ENCODE measurements at regions not wholly inside any gene's neighbourhood (a gene's known extent, or its start where the extent isn't known, plus 50 kb on each side); places are given as distances from the start of the nearest gene placed in this dataset.
"Not testable (repeated sequence)": the region's sequence is repeated elsewhere in the genome, so short reads cannot be mapped to it uniquely, and the experiment has no call there.

DNA sequence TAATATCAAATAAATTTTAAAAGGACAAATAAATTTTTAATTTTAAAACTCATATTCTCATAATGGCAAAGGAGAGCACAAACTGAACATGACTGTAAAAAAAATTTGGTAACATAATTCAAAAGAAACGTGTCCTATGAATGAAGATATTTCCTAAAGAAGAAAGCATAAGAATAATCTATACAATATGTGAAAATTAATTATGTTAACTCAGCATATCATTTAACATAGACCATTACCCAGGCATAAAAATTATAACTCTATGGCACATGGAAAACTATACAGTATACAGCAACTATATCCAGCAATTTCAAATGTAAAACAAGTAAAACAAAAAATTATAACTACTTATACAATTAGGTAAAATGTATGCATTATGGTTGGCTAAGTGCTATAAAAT is 288.1 kb downstream of the SUCLG1 start:
- H3K27ac Mint-ChIP-seq = no peak overlapping the region
- TF ChIP-seq, protein P1, sequence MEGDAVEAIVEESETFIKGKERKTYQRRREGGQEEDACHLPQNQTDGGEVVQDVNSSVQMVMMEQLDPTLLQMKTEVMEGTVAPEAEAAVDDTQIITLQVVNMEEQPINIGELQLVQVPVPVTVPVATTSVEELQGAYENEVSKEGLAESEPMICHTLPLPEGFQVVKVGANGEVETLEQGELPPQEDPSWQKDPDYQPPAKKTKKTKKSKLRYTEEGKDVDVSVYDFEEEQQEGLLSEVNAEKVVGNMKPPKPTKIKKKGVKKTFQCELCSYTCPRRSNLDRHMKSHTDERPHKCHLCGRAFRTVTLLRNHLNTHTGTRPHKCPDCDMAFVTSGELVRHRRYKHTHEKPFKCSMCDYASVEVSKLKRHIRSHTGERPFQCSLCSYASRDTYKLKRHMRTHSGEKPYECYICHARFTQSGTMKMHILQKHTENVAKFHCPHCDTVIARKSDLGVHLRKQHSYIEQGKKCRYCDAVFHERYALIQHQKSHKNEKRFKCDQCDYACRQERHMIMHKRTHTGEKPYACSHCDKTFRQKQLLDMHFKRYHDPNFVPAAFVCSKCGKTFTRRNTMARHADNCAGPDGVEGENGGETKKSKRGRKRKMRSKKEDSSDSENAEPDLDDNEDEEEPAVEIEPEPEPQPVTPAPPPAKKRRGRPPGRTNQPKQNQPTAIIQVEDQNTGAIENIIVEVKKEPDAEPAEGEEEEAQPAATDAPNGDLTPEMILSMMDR (conservative IDR thresholded peaks at IDR 0.05) = no peak
- no peak overlapping the region for H3K4me3 Mint-ChIP-seq
- peaks cover 14% of the 10 kb centered on the region for H3K9me3 Mint-ChIP-seq
- peaks cover 3% of the 10 kb centered on the region for H3K27me3 Mint-ChIP-seq
- no peaks in the 10 kb centered on the region for H3K36me3 Mint-ChIP-seq
- no peak for DNase-seq (ENCODE audit: extremely low spot score, unreplicated experiment)
- H3K4me1 Mint-ChIP-seq (ENCODE audit: unreplicated experiment) = no peaks in the 10 kb centered on the region

DNA sequence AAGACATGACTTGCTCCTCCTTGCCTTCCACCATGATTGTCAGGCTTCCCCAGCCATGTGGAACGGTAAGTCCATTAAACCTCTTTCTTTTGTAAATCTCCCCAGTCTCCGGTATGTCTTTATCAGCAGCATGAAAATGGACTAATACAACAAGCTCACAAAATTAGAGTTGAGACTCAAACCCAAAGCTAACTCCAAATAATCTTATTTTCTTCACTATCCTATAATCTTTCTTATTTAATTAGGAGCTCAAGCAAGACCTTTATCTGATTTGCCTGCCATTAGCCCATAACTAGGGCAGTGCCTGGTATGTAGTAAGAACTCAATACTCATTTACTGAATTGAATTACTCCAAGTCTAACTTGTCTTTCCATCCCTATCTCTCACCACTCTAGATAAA is 289.2 kb downstream of the SUCLG1 start:
- peaks cover 14% of the 10 kb centered on the region for H3K9me3 Mint-ChIP-seq
- H3K4me3 Mint-ChIP-seq = no peak overlapping the region
- TF ChIP-seq, protein P1 (conservative IDR thresholded peaks at IDR 0.05) = no peak
- no peak overlapping the region for H3K27ac Mint-ChIP-seq
- DNase-seq (ENCODE audit: extremely low spot score, unreplicated experiment) = no peak
- H3K4me1 Mint-ChIP-seq (ENCODE audit: unreplicated experiment) = no peaks in the 10 kb centered on the region
- H3K36me3 Mint-ChIP-seq = no peaks in the 10 kb centered on the region
- peaks cover 3% of the 10 kb centered on the region for H3K27me3 Mint-ChIP-seq

DNA sequence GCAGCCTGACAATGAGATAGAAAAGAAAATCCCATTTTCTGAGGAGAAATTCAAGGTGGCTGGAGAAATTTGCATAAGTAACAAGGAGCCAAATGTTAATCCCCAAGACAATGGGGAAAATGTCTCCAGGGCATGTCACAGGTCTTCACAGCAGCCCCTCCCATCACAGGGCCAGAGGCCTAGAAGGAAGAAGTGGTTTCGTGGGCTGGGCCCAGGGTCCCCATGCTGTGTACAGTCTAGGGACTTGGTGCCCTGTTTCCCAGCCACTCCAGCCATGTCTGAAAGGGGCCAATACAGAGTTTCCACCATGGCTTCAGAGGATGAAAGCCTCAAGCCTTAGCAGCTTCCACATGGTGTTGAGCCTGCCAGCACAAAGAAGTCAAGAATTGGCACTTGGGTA is 290.5 kb downstream of the SUCLG1 start:
- not testable (repeated sequence) for H3K36me3 Mint-ChIP-seq; H3K27me3 Mint-ChIP-seq; H3K27ac Mint-ChIP-seq; H3K4me3 Mint-ChIP-seq; H3K4me1 Mint-ChIP-seq (ENCODE audit: unreplicated experiment); DNase-seq (ENCODE audit: extremely low spot score, unreplicated experiment)
- H3K9me3 Mint-ChIP-seq = peaks cover 14% of the 10 kb centered on the region

DNA sequence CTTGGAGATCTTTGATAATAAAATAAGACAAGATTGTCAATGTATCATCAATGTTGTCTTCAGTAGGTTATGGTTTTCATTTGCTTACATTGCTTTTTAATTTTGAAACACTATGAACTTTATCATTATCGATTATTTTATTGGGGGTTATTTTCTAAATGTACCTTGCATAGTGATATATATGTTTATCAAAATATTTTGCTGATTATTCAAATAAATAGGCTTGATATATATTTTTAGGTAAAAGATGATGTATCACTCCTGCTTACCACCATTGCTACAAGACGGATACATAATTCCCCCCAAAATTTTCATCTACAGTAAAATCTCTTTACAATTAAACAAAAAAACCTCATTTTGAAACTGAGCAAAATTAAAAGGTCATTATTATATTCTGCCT is 293.8 kb downstream of the SUCLG1 start:
- no peaks in the 10 kb centered on the region for H3K36me3 Mint-ChIP-seq
- TF ChIP-seq, protein P1 (conservative IDR thresholded peaks at IDR 0.05) = no peak
- H3K27ac Mint-ChIP-seq = no peak overlapping the region
- no peak for DNase-seq (ENCODE audit: extremely low spot score, unreplicated experiment)
- H3K4me1 Mint-ChIP-seq (ENCODE audit: unreplicated experiment) = no peaks in the 10 kb centered on the region
- no peak overlapping the region for H3K4me3 Mint-ChIP-seq
- H3K9me3 Mint-ChIP-seq = peaks cover 14% of the 10 kb centered on the region
- peaks cover 3% of the 10 kb centered on the region for H3K27me3 Mint-ChIP-seq

DNA sequence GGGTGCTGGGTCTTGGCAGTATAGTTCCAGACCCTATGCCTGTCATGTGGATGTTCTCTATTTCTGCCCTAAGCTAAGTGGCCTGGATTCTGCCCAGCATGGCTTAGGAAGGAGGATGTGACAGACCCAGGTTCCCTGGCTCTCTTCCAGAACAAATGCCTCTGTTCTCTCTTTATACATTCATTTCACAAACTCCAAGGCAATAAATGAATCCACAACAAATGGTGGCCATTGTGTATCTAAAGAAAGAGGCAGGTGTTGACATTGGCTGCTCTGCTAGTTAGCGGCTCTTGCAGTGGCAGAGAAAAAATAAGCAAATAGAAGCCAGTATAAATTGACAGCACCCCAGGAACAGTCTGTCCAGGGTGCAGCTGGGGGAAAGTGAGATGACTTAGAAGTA is 298.6 kb downstream of the SUCLG1 start:
- H3K4me1 Mint-ChIP-seq (ENCODE audit: unreplicated experiment) = no peaks in the 10 kb centered on the region
- H3K27ac Mint-ChIP-seq = no peak overlapping the region
- no peaks in the 10 kb centered on the region for H3K27me3 Mint-ChIP-seq
- TF ChIP-seq, protein P1 (conservative IDR thresholded peaks at IDR 0.05) = no peak
- DNase-seq (ENCODE audit: extremely low spot score, unreplicated experiment) = no peak
- H3K9me3 Mint-ChIP-seq = no peaks in the 10 kb centered on the region
- no peaks in the 10 kb centered on the region for H3K36me3 Mint-ChIP-seq
- H3K4me3 Mint-ChIP-seq = no peak overlapping the region

DNA sequence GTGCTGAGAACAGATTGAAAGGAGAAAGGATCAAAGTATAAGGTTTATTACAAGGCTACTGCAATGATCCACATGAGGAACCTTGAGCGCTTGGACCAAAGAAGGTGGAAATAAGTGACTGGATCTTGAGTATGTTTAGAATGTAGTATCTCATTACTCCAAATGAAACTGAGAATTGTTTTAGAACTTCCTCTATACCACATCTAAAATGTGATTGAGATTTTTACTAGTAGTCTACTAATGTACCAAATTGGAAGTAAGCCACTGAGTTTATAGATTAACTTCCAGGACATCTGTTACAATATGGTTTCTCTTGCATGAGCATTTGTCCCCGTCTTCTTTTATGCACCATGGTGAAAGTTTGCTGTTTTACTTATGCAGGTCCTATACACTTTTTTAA is 300.5 kb downstream of the SUCLG1 start:
- Mint-ChIP-seq H3K36me3 (no peaks in the 10 kb centered on the region), H3K4me1 (ENCODE audit: unreplicated experiment) (no peaks in the 10 kb centered on the region), H3K27ac (no peak overlapping the region), H3K27me3 (no peaks in the 10 kb centered on the region), H3K9me3 (no peaks in the 10 kb centered on the region), H3K4me3 (no peak overlapping the region)
- DNase-seq (ENCODE audit: extremely low spot score, unreplicated experiment) = no peak
- TF ChIP-seq, protein P1 (conservative IDR thresholded peaks at IDR 0.05) = no peak
